ENCODE measurements at regions not wholly inside any gene's neighbourhood (a gene's known extent, or its start where the extent isn't known, plus 50 kb on each side); places are given as distances from the start of the nearest gene placed in this dataset.

GRCh38 chr1:57872913-57873312, 449.1 kb upstream of the DAB1 start:
- DNase-seq (ENCODE audit: extremely low spot score in 2 of 2), result no peak
- intact Hi-C loops (cut with DNase I), result no loop called here
- no peaks in the 10 kb centered on the region for H3K9me3 ChIP-seq
- H3K4me1 ChIP-seq, result no peaks in the 10 kb centered on the region
- H3K27me3 ChIP-seq, result no peaks in the 10 kb centered on the region
- H3K4me3 ChIP-seq, result no peak overlapping the region
- H3K27ac ChIP-seq, result no peak overlapping the region
- TF ChIP-seq POLR2A (IDR thresholded peaks at IDR 0.05), result no peak
- TF ChIP-seq POLR2AphosphoS5 (IDR thresholded peaks at IDR 0.05; ENCODE audit: insufficient read depth in 1 of 2, low read depth in 1 of 2), result no peak
- no peak for TF ChIP-seq CTCF (IDR thresholded peaks at IDR 0.05)
- no peaks in the 10 kb centered on the region for H3K36me3 ChIP-seq

- no peaks in the 10 kb centered on the region for H3K4me1 ChIP-seq
- H3K4me3 ChIP-seq, result no peak overlapping the region
- H3K36me3 ChIP-seq, result no peaks in the 10 kb centered on the region
- H3K27ac ChIP-seq, result no peak overlapping the region
- no peak for TF ChIP-seq CTCF (IDR thresholded peaks at IDR 0.05)
- TF ChIP-seq POLR2A (IDR thresholded peaks at IDR 0.05), result no peak
- TF ChIP-seq POLR2AphosphoS5 (IDR thresholded peaks at IDR 0.05; ENCODE audit: insufficient read depth in 1 of 2, low read depth in 1 of 2), result no peak
- no peaks in the 10 kb centered on the region for H3K27me3 ChIP-seq
- no peaks in the 10 kb centered on the region for H3K9me3 ChIP-seq
- no peak for DNase-seq (ENCODE audit: extremely low spot score in 2 of 2)
- intact Hi-C loops (cut with DNase I), result no loop called here
Observed at GRCh38 chr1:57868908-57869307, 445.0 kb upstream of the DAB1 start.

GRCh38 chr1:57868239-57868638, 444.4 kb upstream of the DAB1 start:
- H3K36me3 ChIP-seq, result no peaks in the 10 kb centered on the region
- H3K9me3 ChIP-seq, result no peaks in the 10 kb centered on the region
- intact Hi-C loops (cut with DNase I), result no loop called here
- H3K4me1 ChIP-seq, result no peaks in the 10 kb centered on the region
- no peak for TF ChIP-seq POLR2AphosphoS5 (IDR thresholded peaks at IDR 0.05; ENCODE audit: insufficient read depth in 1 of 2, low read depth in 1 of 2)
- no peak for TF ChIP-seq CTCF (IDR thresholded peaks at IDR 0.05)
- TF ChIP-seq POLR2A (IDR thresholded peaks at IDR 0.05), result no peak
- DNase-seq (ENCODE audit: extremely low spot score in 2 of 2), result no peak
- no peaks in the 10 kb centered on the region for H3K27me3 ChIP-seq
- H3K4me3 ChIP-seq, result no peak overlapping the region
- no peak overlapping the region for H3K27ac ChIP-seq

- H3K4me3 ChIP-seq, result no peak overlapping the region
- H3K4me1 ChIP-seq, result no peaks in the 10 kb centered on the region
- H3K36me3 ChIP-seq, result no peaks in the 10 kb centered on the region
- no peaks in the 10 kb centered on the region for H3K9me3 ChIP-seq
- TF ChIP-seq POLR2AphosphoS5 (IDR thresholded peaks at IDR 0.05; ENCODE audit: insufficient read depth in 1 of 2, low read depth in 1 of 2), result no peak
- TF ChIP-seq CTCF (IDR thresholded peaks at IDR 0.05), result no peak
- no peak for TF ChIP-seq POLR2A (IDR thresholded peaks at IDR 0.05)
- intact Hi-C loops (cut with DNase I), result no loop called here
- no peak for DNase-seq (ENCODE audit: extremely low spot score in 2 of 2)
- no peaks in the 10 kb centered on the region for H3K27me3 ChIP-seq
- H3K27ac ChIP-seq, result no peak overlapping the region
Observed at GRCh38 chr1:57866998-57867397, 443.1 kb upstream of the DAB1 start.

- no peak overlapping the region for H3K4me3 ChIP-seq
- H3K36me3 ChIP-seq, result no peaks in the 10 kb centered on the region
- H3K4me1 ChIP-seq, result no peaks in the 10 kb centered on the region
- no peaks in the 10 kb centered on the region for H3K9me3 ChIP-seq
- H3K27ac ChIP-seq, result no peak overlapping the region
- H3K27me3 ChIP-seq, result no peaks in the 10 kb centered on the region
- TF ChIP-seq CTCF (IDR thresholded peaks at IDR 0.05), result no peak
- TF ChIP-seq POLR2AphosphoS5 (IDR thresholded peaks at IDR 0.05; ENCODE audit: insufficient read depth in 1 of 2, low read depth in 1 of 2), result no peak
- no peak for TF ChIP-seq POLR2A (IDR thresholded peaks at IDR 0.05)
- DNase-seq (ENCODE audit: extremely low spot score in 2 of 2), result no peak
- intact Hi-C loops (cut with DNase I), result no loop called here
Observed at GRCh38 chr1:57860931-57861565, 437.2 kb upstream of the DAB1 start.

Data from vagina (tissue), 2 donors.